ENCODE measurements at regions not wholly inside any gene's neighbourhood (a gene's known extent, or its start where the extent isn't known, plus 50 kb on each side); places are given as distances from the start of the nearest gene placed in this dataset.

- TF ChIP-seq CTCF (IDR thresholded peaks at IDR 0.05) (no peak), POLR2A (IDR thresholded peaks at IDR 0.05) (no peak)
Observed at GRCh38 chr11:15584158-15584557, 469.4 kb downstream of the INSC start.
